NB4 (cell line): ENCODE measurements at regions not wholly inside any gene's neighbourhood (a gene's known extent, or its start where the extent isn't known, plus 50 kb on each side); places are given as distances from the start of the nearest gene placed in this dataset.

Experiments
- DNase-seq: peaks from one replicate; pipeline ENCODE4 v3.0.0; 2010; ENCODE audit warnings: low read depth
- H3K4me3 ChIP-seq: one replicate; pipeline ENCODE4 v1.5.1; 2011; ENCODE audit warnings: mild to moderate bottlenecking, low read depth, low read length, moderate library complexity
- MYC ChIP-seq: IDR thresholded peaks from 2 replicates; pipeline ENCODE4 v1.6.1; 2011; ENCODE audit warnings: low read depth, low read length
- POLR2A ChIP-seq: IDR thresholded peaks from 2 replicates; pipeline ENCODE4 v1.6.1; 2011; ENCODE audit warnings: mild to moderate bottlenecking; ENCODE audit not compliant: insufficient read length; ENCODE audit errors: extremely low read depth
- TF ChIP-seq, protein P1 (sequence below): IDR thresholded peaks from one replicate; pipeline ENCODE4 v1.5.1; 2012; ENCODE audit warnings: low read depth, low read length
- TF ChIP-seq, protein P2 (sequence below): IDR thresholded peaks from 2 replicates; pipeline ENCODE4 v1.6.1; 2011; ENCODE audit warnings: low read depth, low read length

DNA sequence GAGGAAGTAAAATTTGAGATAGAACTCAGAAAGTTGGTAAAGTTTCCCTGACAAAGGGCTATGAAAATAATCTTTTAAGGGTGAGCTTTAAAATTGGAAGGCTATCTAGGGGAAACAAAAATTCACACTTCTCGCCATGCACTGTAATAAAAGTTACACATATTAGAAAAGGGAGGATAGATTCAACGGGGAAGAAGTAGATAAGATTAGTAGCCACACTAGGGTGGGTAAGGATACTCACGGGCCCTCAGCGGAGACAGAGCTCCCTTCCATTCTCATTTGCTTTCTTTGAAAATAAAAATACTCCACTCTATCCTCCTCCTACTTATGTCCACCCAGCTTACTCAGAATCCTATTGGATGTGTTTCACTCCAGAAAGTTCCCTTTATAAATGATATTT, 691.3 kb upstream of the NR2F2 start:
- no peak for DNase-seq
- TF ChIP-seq, protein P1, sequence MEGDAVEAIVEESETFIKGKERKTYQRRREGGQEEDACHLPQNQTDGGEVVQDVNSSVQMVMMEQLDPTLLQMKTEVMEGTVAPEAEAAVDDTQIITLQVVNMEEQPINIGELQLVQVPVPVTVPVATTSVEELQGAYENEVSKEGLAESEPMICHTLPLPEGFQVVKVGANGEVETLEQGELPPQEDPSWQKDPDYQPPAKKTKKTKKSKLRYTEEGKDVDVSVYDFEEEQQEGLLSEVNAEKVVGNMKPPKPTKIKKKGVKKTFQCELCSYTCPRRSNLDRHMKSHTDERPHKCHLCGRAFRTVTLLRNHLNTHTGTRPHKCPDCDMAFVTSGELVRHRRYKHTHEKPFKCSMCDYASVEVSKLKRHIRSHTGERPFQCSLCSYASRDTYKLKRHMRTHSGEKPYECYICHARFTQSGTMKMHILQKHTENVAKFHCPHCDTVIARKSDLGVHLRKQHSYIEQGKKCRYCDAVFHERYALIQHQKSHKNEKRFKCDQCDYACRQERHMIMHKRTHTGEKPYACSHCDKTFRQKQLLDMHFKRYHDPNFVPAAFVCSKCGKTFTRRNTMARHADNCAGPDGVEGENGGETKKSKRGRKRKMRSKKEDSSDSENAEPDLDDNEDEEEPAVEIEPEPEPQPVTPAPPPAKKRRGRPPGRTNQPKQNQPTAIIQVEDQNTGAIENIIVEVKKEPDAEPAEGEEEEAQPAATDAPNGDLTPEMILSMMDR: no peak
- TF ChIP-seq POLR2A (no peak), MYC (no peak)
- no peak overlapping the region for H3K4me3 ChIP-seq

DNA sequence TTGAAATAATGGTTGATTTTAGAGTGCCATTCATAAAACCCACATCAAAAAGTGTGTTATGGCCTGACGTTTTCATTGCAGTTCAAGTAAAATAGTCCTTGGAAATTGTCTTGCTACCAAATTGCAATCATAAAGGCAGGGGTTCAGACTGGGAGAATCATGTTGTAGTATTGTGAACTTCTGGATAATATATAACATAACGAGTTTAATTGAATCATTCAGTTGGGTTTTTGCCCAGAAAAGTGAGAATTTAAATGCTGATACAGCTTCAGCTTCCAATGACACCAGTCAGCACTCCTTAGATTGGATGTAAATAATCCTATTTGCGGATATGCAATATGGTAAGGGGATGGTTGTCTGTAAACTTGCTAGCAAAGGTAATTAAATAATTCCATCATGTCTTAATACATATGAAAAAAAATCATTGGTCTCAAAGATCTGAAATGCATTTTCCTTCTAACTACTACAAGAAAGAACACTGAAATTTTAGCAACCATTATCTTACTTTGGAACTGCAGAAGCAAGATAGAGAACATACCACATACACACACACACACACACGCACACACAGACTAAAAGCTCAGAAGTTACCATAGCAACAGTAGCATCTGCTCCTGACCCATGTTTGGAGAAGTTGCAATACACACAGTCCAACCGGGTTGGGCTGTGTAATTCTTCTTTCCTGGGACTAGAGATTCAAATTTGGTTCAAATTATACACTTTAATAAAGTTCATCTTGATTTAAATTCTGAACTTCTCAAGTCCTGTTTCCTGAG, 686.2 kb upstream of the NR2F2 start:
- H3K4me3 ChIP-seq: no peak overlapping the region
- TF ChIP-seq, protein P1: no peak
- TF ChIP-seq, protein P2, sequence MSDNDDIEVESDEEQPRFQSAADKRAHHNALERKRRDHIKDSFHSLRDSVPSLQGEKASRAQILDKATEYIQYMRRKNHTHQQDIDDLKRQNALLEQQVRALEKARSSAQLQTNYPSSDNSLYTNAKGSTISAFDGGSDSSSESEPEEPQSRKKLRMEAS: no peak
- TF ChIP-seq MYC: no peak
- TF ChIP-seq POLR2A: no peak
- no peak for DNase-seq

DNA sequence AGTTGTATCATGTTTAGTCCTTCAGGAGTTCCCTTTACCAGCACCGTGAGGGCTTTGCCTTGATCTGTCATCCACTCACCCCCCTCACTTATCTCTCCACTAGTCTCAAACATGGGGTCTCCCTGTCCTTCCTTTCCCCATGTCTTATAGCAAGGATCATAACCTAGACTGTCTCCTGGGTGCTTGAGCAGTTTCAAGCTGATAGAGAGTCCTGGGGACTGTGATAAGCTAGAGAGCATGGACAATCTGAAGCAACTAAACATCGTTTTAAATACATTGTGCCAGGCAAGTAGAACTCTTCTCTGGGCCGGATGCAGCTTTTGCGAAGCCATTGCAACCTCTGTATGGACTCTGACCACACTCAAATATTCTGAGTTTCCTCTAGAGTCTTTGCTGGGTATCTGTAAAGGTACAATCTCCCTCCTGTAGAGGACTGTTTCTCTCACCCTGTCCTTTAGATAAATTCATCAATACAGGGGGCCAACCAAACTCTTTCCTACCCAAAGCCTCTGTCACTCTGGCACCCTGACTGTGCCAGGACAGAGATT, 684.6 kb upstream of the NR2F2 start:
- no peak for DNase-seq
- TF ChIP-seq, protein P2: no peak
- TF ChIP-seq POLR2A (no peak), MYC (no peak)
- TF ChIP-seq, protein P1: no peak
- no peak overlapping the region for H3K4me3 ChIP-seq

DNA sequence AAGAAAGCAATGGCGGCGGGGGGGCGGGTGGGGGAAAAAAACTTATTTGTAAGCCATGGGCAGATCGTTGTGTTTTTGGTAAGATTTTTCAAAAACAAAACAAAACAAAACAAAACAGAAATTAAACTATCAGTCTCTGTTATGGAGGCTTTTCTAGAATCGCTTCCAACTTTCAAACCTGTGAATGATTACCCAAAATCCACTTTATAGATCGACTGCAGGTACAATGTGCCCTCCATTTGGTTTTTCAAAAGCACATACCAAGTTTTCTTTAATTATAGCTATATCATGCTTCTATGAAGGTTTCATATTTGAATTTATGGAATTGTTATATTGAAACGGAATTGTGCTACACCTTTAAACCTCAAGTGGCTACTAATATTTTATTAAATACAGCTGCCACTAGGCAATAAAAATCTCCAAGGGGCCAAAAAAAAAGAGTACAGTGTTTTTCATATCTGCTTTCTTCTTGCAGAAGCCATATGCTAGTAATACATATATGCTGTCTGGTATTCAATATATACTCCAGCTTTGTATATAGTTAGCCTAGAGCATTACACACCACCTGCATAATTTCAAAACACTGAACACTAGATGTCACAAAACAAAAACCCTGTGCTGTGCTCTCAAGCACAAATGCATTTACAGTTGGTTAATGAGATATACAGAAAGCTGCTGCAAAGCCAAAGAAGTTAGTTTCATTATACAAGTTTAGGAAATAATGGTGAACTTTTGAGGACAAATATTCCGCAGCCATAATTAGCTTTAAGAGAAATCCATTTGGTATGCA, 683.8 kb upstream of the NR2F2 start:
- TF ChIP-seq, protein P2: no peak
- TF ChIP-seq, protein P1: no peak
- no peak for TF ChIP-seq POLR2A
- TF ChIP-seq MYC: no peak
- H3K4me3 ChIP-seq: no peak overlapping the region
- DNase-seq: no peak

DNA sequence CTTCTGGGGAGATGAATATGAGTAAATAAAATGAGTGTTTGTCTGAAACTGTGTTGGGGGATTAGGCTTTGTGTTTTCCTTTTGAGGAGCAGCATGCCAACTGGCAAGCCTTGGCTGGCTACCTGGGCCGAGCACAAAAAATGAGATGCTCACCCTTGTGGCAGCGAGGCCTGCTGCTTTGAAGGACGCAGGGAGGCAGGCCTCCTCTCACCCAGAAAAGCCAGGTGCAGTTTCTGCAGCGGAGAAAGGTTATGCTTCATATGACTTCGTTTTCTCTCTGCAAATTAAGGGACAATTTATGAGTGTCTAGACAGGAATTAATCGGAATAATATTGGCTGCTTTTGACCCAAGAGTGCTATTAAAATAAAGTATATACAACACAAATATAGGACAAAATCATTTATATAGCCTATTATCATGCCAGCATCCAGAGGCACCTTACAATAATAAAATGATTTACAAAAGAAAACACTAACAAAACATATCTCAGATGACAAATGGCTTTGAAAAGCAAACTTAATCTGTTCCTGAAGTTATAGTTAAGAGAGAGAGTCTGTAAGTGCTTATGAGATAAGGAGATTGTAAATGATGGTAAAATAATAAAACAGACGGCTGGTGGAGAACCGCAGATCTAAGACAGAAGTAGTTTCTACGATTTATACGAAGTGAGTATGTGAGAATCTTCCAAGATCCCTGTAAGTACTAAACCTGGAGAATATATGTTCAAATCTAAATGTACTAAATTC, 682.8 kb upstream of the NR2F2 start:
- H3K4me3 ChIP-seq: no peak overlapping the region
- TF ChIP-seq, protein P2: no peak
- TF ChIP-seq POLR2A: no peak
- no peak for TF ChIP-seq MYC
- TF ChIP-seq, protein P1: no peak
- no peak for DNase-seq
